ENCODE measurements at regions not wholly inside any gene's neighbourhood (a gene's known extent, or its start where the extent isn't known, plus 50 kb on each side); places are given as distances from the start of the nearest gene placed in this dataset.
"Not testable (repeated sequence)": the region's sequence is repeated elsewhere in the genome, so short reads cannot be mapped to it uniquely, and the experiment has no call there.

DNA sequence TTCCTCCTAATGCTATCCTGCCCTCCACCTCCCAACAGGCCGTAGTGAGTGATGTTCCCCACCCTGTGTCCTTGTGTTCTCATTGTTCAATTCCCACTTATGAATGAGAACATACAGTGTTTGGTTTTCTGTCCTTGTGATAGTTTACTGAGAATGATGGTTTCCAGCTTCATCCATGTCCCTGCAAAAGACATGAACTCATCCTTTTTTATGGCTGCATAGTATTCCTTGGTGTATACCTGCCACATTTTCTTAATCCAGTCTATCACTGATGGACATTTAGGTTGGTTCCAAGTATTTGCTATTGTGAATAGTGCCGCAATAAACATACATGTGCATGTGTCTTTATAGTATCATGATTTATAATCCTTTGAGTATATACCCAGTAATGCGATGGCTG is 88.5 kb upstream of the PABPC3 start:
- TF ChIP-seq, protein P1, sequence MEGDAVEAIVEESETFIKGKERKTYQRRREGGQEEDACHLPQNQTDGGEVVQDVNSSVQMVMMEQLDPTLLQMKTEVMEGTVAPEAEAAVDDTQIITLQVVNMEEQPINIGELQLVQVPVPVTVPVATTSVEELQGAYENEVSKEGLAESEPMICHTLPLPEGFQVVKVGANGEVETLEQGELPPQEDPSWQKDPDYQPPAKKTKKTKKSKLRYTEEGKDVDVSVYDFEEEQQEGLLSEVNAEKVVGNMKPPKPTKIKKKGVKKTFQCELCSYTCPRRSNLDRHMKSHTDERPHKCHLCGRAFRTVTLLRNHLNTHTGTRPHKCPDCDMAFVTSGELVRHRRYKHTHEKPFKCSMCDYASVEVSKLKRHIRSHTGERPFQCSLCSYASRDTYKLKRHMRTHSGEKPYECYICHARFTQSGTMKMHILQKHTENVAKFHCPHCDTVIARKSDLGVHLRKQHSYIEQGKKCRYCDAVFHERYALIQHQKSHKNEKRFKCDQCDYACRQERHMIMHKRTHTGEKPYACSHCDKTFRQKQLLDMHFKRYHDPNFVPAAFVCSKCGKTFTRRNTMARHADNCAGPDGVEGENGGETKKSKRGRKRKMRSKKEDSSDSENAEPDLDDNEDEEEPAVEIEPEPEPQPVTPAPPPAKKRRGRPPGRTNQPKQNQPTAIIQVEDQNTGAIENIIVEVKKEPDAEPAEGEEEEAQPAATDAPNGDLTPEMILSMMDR (IDR thresholded peaks at IDR 0.05) = not testable (repeated sequence)
- not testable (repeated sequence) for TF ChIP-seq EP300 (IDR thresholded peaks at IDR 0.05)

All from ovary (tissue), 3 donors.